Heart right ventricle (tissue), 16 donors: ENCODE measurements at regions not wholly inside any gene's neighbourhood (a gene's known extent, or its start where the extent isn't known, plus 50 kb on each side); places are given as distances from the start of the nearest gene placed in this dataset.

Source experiments
- ATAC-seq, 8 donors: fragments of 200-7000 bp; cut with Tn5 transposase; one replicate each; pipeline ENCODE4 v1.9.1; 2020; ENCODE audit warnings: mild to moderate bottlenecking in 8 of 8, moderate library complexity in 8 of 8, moderate number of reproducible peaks in 1 of 8
- DNase-seq, 2 donors: peaks; one replicate each; pipeline ENCODE4 v3.0.0-alpha.2; 2020
- H3K27ac ChIP-seq, 10 donors: fragments of 200-600 bp; sonication (generic) in 2 of 10; one replicate each; pipeline versions ENCODE4 v1.5.0 to v1.8.0; 2020 to 2022; ENCODE audit warnings: mild to moderate bottlenecking in 3 of 10
- H3K27me3 ChIP-seq, 7 donors: fragments of 200-600 bp; one replicate each; pipeline ENCODE4 v1.8.0; 2021 to 2022; ENCODE audit warnings: mild to moderate bottlenecking in 2 of 7
- H3K36me3 ChIP-seq, 9 donors: fragments of 200-600 bp; sonication (generic) in 1 of 9; one replicate each; pipeline versions ENCODE4 v1.5.0 to v1.8.0; 2020 to 2022; ENCODE audit warnings: mild to moderate bottlenecking in 2 of 9
- H3K4me1 ChIP-seq, 9 donors: fragments of 200-600 bp; sonication (generic) in 1 of 9; one replicate each; pipeline versions ENCODE4 v1.5.0 to v1.8.0; 2020 to 2022; ENCODE audit warnings: mild to moderate bottlenecking in 4 of 9
- H3K4me3 ChIP-seq, 10 donors: fragments of 200-600 bp; sonication (generic) in 2 of 10; one replicate each; pipeline versions ENCODE4 v1.5.0 to v1.8.0; 2020 to 2022; ENCODE audit warnings: mild to moderate bottlenecking in 7 of 10, moderate library complexity in 2 of 10
- H3K9me3 ChIP-seq, 11 donors: fragments of 200-600 bp in 10 of 11; sonication (generic) in 2 of 11; one replicate each; pipeline versions ENCODE4 v1.5.0 to v1.8.0; 2013 to 2022; ENCODE audit warnings: mild to moderate bottlenecking in 2 of 11, control low read depth in 1 of 11, moderate library complexity in 1 of 11
- WGBS, 2 donors: extraction: QIAGEN DNeasy Blood & Tissue Kit; methylation state at CpG; one replicate each; pipeline ENCODE4 v1.1.7; 2013; ENCODE audit warnings: inconsistent platforms in 1 of 2; 5-methylcytosine and 5-hydroxymethylcytosine counted together
- intact Hi-C, 10 donors: fragments of 100-400 bp; cut with DNase I; formaldehyde crosslinking; loops; one replicate each; pipeline versions ENCODE4 v1.11.1 to v1.14.2; 2022
- TF ChIP-seq, protein P1 (sequence below), 9 donors: fragments of 200-600 bp; sonication (generic) in 2 of 9; IDR thresholded peaks; one replicate each; pipeline versions ENCODE4 v1.5.0 to v1.8.0; 2021 to 2022; ENCODE audit warnings: antibody characterized with exemption in 9 of 9, mild to moderate bottlenecking in 5 of 9, moderate library complexity in 1 of 9
- donor health status: Arrhythmogenic right ventricular cardiomyopathy.
- donor health status: ischemic (EF 13 %, LVEDD 7.1; RV severe dilation, severe dysfunction).
- donor health status: healthy with polysubstance abuse.
- donor health status: DM: no; HTN: yes; CAD: no.
- donor health status: DM: no; HTN: no; CAD: no.
- donor health status: ischemic (EF 25% LVEDD 6.9; RV normal size, moderate dysfunction).
- donor health status: ischemic (EF 25% LVEDD 5.7; RV mildly dilated, moderate dysfunction).
- donor health status: healthy.
- donor health status: DM: yes; HTN: yes; CAD: no.
- donor health status: Ischemic cardiomyopathy.
- donor health status: ischemic (EF 35%, LVEDD 5.7; RV mildly dilated, moderate dysfunction).
- donor health status: nonischemic (EF 11% LVEDD 7.7; RV severe dilation, severe dysfunction).
- donor health status: DM: yes; HTN: yes; CAD: no.
- donor health status: PGD.
- donor health status: ischemic (EF 29% LVEDD 5.4; RV normal size, mild dysfunction).
- donor health status: nonischemic (EF 23%, LVEDD 6.1; RV moderate dilation, normal function).

DNA sequence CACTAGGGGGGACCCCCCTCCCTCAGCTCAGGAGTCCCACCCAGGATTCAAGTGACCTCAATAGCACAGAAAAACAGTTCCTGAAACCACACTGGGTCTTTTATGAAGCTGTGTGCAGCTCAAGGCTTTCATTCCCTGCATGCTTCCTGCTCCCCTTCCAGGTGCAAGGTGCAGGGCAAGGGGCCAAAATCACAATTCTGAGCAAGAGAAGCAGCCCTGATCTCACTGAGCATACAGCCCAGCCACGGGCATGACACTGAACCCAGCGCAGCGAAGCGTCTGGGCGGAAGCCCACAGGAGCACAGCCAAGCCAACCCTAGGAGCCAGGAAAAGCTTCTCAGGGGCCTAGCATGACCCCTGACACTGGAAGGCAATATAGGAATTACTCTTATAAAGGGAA is 62.9 kb downstream of the IRX2 start:
- no peak for DNase-seq
- TF ChIP-seq, protein P1, sequence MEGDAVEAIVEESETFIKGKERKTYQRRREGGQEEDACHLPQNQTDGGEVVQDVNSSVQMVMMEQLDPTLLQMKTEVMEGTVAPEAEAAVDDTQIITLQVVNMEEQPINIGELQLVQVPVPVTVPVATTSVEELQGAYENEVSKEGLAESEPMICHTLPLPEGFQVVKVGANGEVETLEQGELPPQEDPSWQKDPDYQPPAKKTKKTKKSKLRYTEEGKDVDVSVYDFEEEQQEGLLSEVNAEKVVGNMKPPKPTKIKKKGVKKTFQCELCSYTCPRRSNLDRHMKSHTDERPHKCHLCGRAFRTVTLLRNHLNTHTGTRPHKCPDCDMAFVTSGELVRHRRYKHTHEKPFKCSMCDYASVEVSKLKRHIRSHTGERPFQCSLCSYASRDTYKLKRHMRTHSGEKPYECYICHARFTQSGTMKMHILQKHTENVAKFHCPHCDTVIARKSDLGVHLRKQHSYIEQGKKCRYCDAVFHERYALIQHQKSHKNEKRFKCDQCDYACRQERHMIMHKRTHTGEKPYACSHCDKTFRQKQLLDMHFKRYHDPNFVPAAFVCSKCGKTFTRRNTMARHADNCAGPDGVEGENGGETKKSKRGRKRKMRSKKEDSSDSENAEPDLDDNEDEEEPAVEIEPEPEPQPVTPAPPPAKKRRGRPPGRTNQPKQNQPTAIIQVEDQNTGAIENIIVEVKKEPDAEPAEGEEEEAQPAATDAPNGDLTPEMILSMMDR (IDR thresholded peaks at IDR 0.05), result no peak
- Histone ChIP-seq H3K27ac (no peak overlapping the region), H3K9me3 (peaks cover 0 to 17% (median 0%) of the 10 kb centered on the region in 11 donors), H3K4me3 (no peak overlapping the region), H3K27me3 (peaks cover 0 to 41% (median 14%) of the 10 kb centered on the region in 7 donors), H3K4me1 (no peaks in the 10 kb centered on the region), H3K36me3 (no peaks in the 10 kb centered on the region)
- no peak for ATAC-seq
- 84 to 89% methylated on average over 5 of the region's 5 CpGs for WGBS, 2 donors
- intact Hi-C loops, result no loop called here

DNA sequence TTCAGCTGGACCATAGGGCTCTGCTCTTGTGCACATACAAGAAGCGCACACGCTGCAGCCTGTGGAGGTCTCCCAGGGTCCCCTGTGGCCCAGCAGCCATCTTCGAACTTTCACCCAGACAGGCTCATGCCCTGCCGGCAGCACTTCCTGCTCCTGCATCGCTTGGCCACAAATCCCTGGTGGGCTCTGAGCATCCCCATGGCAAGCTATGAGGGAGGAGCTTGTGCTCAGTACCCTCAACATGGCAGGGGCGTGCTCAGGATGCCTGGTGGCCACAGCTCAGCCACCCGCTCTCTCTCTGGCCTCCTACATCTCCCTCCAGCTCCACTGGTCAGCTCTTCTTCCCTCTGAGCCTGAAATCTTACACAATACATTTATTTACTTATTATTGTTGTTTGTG is 63.7 kb downstream of the IRX2 start:
- DNase-seq (no peak), ATAC-seq (no peak)
- TF ChIP-seq, protein P1 (IDR thresholded peaks at IDR 0.05), result no peak
- H3K36me3 ChIP-seq, result no peaks in the 10 kb centered on the region
- intact Hi-C loops, result no loop called here
- peaks cover 0 to 17% (median 0%) of the 10 kb centered on the region in 11 donors for H3K9me3 ChIP-seq
- no peak overlapping the region for H3K4me3 ChIP-seq
- H3K27me3 ChIP-seq, result peaks cover 0 to 44% (median 17%) of the 10 kb centered on the region in 7 donors
- H3K4me1 ChIP-seq, result no peaks in the 10 kb centered on the region
- WGBS, 2 donors, result 72 to 80% methylated on average over 7 of the region's 7 CpGs
- no peak overlapping the region for H3K27ac ChIP-seq

DNA sequence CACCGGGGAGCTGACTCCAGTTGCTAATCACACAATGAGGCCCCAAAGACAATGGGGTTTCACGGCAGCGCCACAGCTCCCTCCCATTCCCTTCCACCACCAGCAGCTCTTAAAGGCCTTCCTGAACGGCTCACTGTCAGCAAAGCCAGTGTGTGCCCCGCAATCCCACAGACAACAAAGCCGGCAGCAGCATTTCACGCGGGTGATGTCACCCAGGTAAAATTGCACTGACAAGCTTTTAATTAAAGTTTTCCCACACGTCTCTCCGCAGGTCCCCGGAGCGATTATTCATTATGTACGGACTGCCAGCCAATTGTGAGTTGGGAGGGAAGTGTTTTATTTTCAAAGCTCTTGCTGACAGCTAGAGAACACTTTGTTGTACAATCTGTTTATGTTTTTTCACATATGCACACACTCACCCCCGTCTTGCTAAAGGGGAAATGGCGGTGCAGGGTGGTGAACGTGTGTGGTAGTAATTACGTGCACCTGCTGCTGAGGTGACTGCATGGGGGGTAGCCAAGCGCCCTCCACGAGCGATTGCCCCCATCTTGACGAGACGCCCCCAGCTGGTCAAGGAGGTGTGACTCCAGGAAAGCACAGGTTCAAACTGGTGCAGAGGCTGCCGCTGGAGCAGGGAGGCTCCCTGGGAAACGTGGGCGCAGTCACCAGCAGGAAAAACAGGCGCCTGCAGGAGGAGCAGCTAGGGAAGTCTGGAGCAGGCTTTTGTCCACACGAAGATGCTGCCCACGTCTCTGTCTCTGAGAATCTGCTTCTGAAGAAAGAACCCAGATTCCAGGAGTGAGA is 65.0 kb downstream of the IRX2 start:
- no peak overlapping the region for H3K27ac ChIP-seq
- H3K9me3 ChIP-seq, result peaks cover 0 to 7% (median 0%) of the 10 kb centered on the region in 11 donors
- H3K36me3 ChIP-seq, result no peaks in the 10 kb centered on the region
- WGBS, 2 donors, result 62 to 67% methylated on average over 28 of the region's 28 CpGs
- no peaks in the 10 kb centered on the region for H3K4me1 ChIP-seq
- H3K4me3 ChIP-seq, result no peak overlapping the region
- H3K27me3 ChIP-seq, result peaks cover 0 to 44% (median 17%) of the 10 kb centered on the region in 7 donors
- DNase-seq (no peak), ATAC-seq (no peak)
- intact Hi-C loops, result no loop called here
- TF ChIP-seq, protein P1 (IDR thresholded peaks at IDR 0.05), result no peak

DNA sequence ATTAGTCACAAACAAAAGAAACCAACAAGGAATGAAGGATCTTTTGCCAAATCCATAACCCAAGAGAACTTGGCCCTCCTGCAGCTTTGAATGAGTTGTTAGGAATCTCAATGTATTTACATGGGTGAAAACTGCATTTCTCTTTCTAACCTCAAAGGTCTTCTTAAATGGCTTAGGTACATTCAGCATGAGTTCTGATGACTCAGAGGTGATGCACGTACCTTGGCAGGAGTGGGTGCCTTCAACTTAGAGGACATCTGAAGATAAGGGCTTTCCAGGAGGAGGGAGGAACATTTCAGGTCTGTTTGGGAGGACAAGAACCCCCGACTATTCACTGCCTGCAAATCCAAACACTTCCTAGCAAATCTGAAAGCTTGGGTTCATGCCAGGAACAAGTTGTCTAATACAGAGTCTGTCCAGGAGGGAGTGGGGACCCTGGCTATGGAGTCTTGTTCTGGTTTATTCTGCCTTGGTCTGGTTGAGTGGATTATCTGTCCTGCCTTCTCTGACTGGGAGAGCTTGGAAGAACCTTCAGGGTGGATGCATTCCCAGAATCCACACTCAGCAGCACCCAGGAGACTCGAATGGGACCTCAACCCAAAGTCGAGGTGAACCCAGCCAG is 65.7 kb downstream of the IRX2 start:
- DNase-seq (no peak), ATAC-seq (no peak)
- Histone ChIP-seq H3K36me3 (no peaks in the 10 kb centered on the region), H3K9me3 (no peaks in the 10 kb centered on the region), H3K27ac (no peak overlapping the region), H3K27me3 (peaks cover 0 to 44% (median 17%) of the 10 kb centered on the region in 7 donors), H3K4me3 (no peak overlapping the region), H3K4me1 (no peaks in the 10 kb centered on the region)
- 55 to 59% methylated on average over 4 of the region's 4 CpGs for WGBS, 2 donors
- intact Hi-C loops, result no loop called here
- TF ChIP-seq, protein P1 (IDR thresholded peaks at IDR 0.05), result no peak
